Parathyroid adenoma (tissue), 2 donors: ENCODE measurements at regions not wholly inside any gene's neighbourhood (a gene's known extent, or its start where the extent isn't known, plus 50 kb on each side); places are given as distances from the start of the nearest gene placed in this dataset.

Experiments
- H2AFZ ChIP-seq: fragments of 300-600 bp; sonication (generic); one replicate; pipeline ENCODE4 v1.7.0; 2017; ENCODE audit warnings: antibody characterized with exemption, mild to moderate bottlenecking
- H3K27ac ChIP-seq: fragments of 300-600 bp; sonication (generic); one replicate; pipeline ENCODE4 v1.7.0; 2017
- H3K27me3 ChIP-seq: fragments of 300-600 bp; sonication (generic); one replicate; pipeline ENCODE4 v1.7.0; 2017; ENCODE audit warnings: low read length; ENCODE audit not compliant: control insufficient read depth, insufficient read depth
- H3K36me3 ChIP-seq: fragments of 300-600 bp; sonication (generic); one replicate; pipeline ENCODE4 v1.7.0; 2017; ENCODE audit warnings: low read length; ENCODE audit not compliant: control insufficient read depth, insufficient read depth
- H3K4me1 ChIP-seq: fragments of 300-600 bp; sonication (generic); one replicate; pipeline ENCODE4 v1.7.0; 2017; ENCODE audit warnings: control low read depth
- H3K4me2 ChIP-seq: fragments of 300-600 bp; sonication (generic); one replicate; pipeline ENCODE4 v1.7.0; 2017; ENCODE audit warnings: low read length
- H3K4me3 ChIP-seq: fragments of 300-600 bp; sonication (generic); one replicate; pipeline ENCODE4 v1.7.0; 2017; ENCODE audit warnings: low read depth, low read length
- H3K79me2 ChIP-seq: fragments of 300-600 bp; sonication (generic); one replicate; pipeline ENCODE4 v1.7.0; 2017; ENCODE audit warnings: control low read depth
- H3K9ac ChIP-seq: fragments of 300-600 bp; sonication (generic); one replicate; pipeline ENCODE4 v1.7.0; 2017; ENCODE audit warnings: mild to moderate bottlenecking
- H3K9me3 ChIP-seq: fragments of 300-600 bp; sonication (generic); one replicate; pipeline ENCODE4 v1.7.0; 2017; ENCODE audit warnings: low read length; ENCODE audit not compliant: control insufficient read depth
- TF ChIP-seq, protein P1 (sequence below): fragments of 300-600 bp; sonication (generic); IDR thresholded peaks from one replicate; pipeline ENCODE4 v1.7.0; 2017; ENCODE audit warnings: antibody characterized with exemption, mild to moderate bottlenecking
- donor health status: primary hyperparathyroidism.

- Histone ChIP-seq H2AFZ (peak overlapping the region; percentile 50), H3K27ac (peak overlapping the region; percentile 62), H3K9me3 (no peaks in the 10 kb centered on the region), H3K79me2 (no peaks in the 10 kb centered on the region), H3K4me1 (peaks cover 11% of the 10 kb centered on the region), H3K36me3 (no peaks in the 10 kb centered on the region), H3K4me3 (no peak overlapping the region), H3K27me3 (no peaks in the 10 kb centered on the region), H3K4me2 (no peak overlapping the region), H3K9ac (no peak overlapping the region)
- TF ChIP-seq, protein P1, sequence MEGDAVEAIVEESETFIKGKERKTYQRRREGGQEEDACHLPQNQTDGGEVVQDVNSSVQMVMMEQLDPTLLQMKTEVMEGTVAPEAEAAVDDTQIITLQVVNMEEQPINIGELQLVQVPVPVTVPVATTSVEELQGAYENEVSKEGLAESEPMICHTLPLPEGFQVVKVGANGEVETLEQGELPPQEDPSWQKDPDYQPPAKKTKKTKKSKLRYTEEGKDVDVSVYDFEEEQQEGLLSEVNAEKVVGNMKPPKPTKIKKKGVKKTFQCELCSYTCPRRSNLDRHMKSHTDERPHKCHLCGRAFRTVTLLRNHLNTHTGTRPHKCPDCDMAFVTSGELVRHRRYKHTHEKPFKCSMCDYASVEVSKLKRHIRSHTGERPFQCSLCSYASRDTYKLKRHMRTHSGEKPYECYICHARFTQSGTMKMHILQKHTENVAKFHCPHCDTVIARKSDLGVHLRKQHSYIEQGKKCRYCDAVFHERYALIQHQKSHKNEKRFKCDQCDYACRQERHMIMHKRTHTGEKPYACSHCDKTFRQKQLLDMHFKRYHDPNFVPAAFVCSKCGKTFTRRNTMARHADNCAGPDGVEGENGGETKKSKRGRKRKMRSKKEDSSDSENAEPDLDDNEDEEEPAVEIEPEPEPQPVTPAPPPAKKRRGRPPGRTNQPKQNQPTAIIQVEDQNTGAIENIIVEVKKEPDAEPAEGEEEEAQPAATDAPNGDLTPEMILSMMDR = no peak
These were observed 90.0 kb upstream of the ADPGK start for GRCh38 chr15:72873379-72874233.

- no peaks in the 10 kb centered on the region for H3K36me3 ChIP-seq
- peaks cover 11% of the 10 kb centered on the region for H3K4me1 ChIP-seq
- no peak overlapping the region for H3K4me3 ChIP-seq
- no peak overlapping the region for H3K9ac ChIP-seq
- H3K4me2 ChIP-seq = no peak overlapping the region
- H3K9me3 ChIP-seq = no peaks in the 10 kb centered on the region
- no peaks in the 10 kb centered on the region for H3K79me2 ChIP-seq
- H3K27me3 ChIP-seq = no peaks in the 10 kb centered on the region
- TF ChIP-seq, protein P1 = no peak
- peak overlapping the region; percentile 28 for H2AFZ ChIP-seq
- no peak overlapping the region for H3K27ac ChIP-seq
These were observed 88.7 kb upstream of the ADPGK start for GRCh38 chr15:72872066-72872845.

- Histone ChIP-seq H3K9me3 (no peaks in the 10 kb centered on the region), H3K4me1 (peaks cover 2% of the 10 kb centered on the region), H3K27ac (no peak overlapping the region), H3K4me2 (no peak overlapping the region), H2AFZ (no peak overlapping the region), H3K4me3 (no peak overlapping the region), H3K9ac (no peak overlapping the region), H3K36me3 (no peaks in the 10 kb centered on the region), H3K79me2 (no peaks in the 10 kb centered on the region), H3K27me3 (no peaks in the 10 kb centered on the region)
- TF ChIP-seq, protein P1 = no peak
These were observed 83.5 kb upstream of the ADPGK start for GRCh38 chr15:72866866-72867616.

GRCh38 chr15:72866182-72866581, 82.6 kb upstream of the ADPGK start:
- no peak overlapping the region for H3K9ac ChIP-seq
- H3K27ac ChIP-seq = no peak overlapping the region
- H3K9me3 ChIP-seq = no peaks in the 10 kb centered on the region
- no peaks in the 10 kb centered on the region for H3K79me2 ChIP-seq
- TF ChIP-seq, protein P1 = no peak
- no peaks in the 10 kb centered on the region for H3K4me1 ChIP-seq
- H3K36me3 ChIP-seq = no peaks in the 10 kb centered on the region
- H2AFZ ChIP-seq = no peak overlapping the region
- H3K27me3 ChIP-seq = no peaks in the 10 kb centered on the region
- H3K4me3 ChIP-seq = no peak overlapping the region
- H3K4me2 ChIP-seq = no peak overlapping the region
